Hypothalamus (tissue), 51 donors: ENCODE measurements at regions not wholly inside any gene's neighbourhood (a gene's known extent, or its start where the extent isn't known, plus 50 kb on each side); places are given as distances from the start of the nearest gene placed in this dataset.

Source experiments
- DNase-seq, 51 donors: peaks; one replicate each; lab custom pipeline; 2025; lab: John Stamatoyannopoulos, UW

DNA sequence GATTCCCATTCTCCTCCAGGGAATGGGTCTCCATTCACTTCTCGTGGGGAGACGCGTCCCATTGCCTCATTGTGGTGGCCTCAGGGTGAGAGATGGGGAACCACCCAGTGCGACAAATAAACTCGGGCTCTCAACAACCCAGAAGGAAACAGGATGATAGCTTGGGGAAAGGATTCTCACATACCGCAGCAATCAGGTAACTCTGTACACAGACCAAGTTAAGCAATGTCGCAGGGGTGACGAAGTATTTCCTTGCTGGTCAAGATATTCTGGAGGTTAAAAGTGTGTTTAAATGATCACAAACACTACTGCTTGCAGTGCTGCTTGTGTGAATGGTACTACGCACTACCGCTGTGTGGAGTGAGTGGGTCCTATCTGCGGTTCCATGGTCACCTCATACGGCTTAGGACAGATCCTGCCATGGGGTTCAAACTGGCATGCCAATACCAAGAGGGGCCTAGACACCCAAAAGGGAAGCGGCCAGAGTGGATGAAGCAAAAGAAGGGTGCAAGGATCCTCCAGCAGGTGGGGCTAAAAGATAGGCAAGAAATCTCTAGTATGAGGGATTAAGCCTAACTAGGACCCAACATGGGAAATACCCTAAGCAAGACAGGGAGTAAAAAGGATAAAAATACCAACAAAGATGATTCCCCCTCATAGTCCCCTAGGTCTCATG, 143.8 kb upstream of the TMEM106B start:
- peak in 15 of 51 donors; percentile 1 to 54 (median 16) for DNase-seq

DNA sequence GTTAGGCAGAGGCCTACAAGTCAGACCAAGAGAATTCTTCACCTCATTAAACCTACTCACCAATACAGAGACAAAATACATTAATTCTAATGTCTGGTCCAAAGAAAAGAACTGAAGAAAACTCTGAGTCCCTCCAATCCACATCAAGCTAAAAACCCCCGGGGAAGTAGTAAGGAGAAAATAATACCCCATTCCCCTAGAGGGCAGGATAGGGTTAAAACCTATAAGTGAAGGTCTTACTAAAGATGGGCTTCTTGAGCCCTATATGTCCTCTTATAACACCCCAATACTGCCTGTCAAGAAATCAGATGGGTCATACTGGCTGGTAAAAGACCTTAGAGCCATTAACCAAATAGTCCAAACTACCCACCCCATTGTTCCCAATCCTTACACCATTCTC, 141.3 kb upstream of the TMEM106B start:
- DNase-seq, result no peak

DNA sequence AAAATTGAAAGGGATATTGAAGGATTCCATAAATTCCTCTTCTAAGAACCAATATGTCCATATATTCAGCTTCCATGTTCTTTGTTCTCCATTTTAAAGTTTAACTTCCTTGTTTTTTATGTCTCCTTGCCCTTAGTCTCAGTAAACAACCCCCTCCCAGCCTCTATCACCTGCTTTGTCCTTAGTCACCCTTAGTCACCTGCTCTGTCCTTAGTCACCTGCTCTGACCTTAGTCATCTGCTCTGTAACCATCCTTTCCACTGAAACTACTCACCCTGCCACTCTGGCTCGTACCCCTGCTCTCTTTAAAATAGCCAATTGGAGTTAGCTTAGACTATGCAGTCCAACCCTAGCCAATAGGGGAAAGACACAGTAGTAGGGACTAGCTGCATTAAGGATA, 136.2 kb upstream of the TMEM106B start:
- no peak for DNase-seq

DNA sequence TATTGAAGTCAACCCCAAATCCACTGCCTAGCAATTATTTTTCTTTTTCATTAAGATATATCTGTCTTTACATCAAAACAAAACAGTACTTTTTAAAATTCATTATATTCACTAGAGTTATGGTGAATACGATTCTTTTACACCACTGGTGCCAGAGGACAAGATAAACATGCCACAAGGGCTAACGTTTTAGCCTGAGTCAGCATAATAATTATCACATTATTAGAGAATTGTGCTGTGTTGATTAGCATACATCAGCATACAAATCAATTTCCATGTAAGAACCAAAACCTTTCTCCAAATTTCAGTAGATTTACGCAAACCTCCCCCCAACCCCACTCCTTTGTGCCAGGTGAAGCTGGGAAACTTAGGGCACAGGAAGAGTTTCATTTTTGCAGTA, 131.1 kb upstream of the TMEM106B start:
- DNase-seq, result no peak

DNA sequence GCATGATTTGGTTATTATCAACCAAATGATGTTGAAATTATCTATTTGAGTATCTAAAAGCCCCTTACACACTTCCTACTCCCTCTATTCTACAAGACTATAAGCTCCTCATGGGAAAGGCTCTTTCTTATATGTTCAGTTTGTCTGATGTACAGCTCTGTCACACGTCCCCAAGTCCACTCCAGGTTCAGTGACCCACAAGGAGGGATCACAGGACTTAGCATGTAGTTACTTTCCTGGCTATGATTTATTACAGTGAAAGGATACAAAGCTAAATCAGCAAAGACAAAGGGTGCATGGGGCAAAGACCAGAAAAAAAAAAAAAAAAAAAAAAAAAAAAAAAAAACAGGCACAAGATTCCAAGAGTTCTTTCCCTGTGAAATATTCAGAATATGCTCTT, 125.6 kb upstream of the TMEM106B start:
- no peak for DNase-seq

DNA sequence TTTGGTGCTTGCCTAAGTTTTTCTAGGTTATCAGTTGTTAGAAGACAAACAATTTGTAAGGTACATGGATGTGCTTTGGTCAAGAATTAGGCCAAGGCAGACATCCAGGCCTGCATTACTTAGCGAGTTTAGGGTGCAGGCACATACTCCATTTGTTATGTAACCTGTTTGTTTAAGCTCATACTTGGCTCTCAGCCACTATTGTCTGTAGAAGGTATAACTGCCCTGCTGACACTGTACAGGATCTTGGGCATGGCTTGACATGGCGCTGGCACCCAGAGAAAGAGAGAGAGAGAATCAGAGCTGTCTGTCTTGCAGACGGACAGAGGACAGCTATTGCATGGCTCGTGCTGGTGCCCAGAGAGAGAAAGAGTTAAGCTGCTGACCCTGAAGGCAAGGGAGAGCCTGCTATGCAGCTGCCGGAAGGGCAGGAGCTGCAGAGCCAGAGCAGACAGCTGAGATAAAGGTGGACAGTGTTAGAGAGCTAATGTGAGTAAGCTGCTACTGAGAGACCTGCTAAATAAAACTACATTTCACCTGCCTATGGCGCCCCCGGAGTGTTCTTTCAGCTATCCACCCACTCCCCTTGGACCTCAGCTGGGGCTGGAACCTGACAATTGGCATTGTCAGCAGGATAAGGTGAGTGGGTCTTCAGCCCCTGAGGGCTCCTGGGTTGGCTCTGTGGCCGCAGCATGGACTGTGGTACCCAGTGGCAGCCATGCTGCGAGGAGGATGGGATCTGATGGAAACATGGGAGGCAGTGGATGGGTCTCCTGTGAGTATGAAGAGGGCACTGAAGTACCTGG, 120.9 kb upstream of the TMEM106B start:
- DNase-seq, result no peak

DNA sequence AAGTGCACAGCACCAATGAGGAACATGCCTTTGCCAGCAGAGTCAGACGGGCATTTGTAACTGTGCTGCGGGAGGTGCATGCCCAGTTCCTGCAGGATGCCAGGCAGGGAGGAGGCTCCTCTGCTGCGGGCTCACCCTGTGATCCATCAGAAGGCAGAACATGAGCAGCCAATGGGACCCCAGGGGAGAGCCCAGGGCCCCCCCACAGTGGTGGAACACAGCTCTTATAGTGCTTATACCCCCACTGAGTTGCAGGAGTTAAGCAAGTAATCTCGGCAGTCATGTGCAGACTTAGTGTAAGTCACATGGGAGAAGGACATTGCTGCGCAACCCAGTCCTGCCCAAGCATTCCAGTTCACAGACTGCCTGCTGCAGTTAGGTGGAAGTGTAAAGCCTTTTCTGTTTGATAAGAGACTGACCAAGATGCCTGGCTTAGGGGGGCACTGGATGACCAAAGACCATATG, 120.3 kb upstream of the TMEM106B start:
- DNase-seq, result no peak

DNA sequence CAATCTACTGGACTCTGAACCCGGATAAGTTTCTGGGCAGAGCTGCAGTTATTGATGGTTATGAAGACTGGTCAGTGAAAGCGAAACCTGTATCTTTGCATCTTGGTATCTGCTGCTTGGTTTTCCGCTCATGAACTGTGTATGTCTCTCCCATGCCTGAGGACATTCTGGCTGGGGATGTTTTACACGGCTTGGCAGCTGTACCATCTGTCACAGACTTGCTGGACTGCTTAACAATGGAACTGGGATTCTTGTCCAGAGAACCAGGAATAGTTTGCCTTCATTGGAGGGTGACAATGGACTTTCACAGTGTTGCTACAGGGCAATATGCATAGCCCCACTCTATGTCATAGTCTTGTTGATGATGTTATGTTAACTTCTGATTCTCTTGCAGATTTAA, 119.9 kb upstream of the TMEM106B start:
- DNase-seq, result no peak

DNA sequence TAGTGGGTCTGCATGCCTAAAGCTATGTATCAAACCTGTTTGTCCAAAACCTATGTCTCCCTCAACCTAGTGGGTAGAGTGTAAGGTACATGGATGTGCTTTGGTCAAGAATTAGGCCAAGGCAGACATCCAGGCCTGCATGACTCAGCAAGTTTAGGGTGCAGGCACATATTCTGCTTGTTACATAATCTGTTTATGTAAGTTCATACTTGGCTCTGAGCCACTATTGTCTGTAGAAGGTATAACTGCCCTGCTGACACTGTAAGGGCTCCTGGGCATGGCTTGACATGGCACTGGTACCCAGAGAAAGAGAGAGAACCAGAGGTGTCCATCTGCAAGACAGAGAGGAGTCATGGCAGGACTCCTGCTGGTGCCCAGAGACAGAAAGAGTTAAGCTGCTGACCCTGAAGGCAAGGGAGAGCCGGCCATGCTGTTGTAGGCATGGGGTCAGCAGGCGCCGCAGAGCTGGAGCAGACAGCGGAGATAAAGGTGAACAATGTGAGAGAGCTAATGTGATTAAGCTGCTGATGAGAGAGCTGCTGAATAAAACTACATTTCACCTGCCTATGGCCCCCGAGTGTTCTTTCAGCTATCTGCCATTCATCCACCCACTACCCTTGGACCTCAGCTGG, 118.5 kb upstream of the TMEM106B start:
- no peak for DNase-seq

DNA sequence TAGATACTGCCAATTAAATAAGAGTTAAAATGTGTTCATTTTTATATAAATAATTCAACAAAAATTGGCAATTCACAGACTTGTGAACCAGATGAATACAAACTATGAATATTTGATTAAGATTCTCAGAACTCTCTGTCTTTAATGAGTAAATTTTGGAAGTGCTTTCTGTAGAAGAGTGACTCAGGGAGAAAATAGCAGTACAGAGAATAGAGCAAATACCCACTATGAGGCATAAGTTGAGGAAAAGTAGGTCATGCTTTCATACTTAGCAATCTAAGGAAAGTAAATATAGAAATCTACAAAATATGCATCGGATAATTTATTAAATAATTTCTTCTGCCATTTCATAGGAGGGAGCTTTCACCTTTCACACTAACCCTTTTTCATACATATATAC, 117.7 kb upstream of the TMEM106B start:
- no peak for DNase-seq

DNA sequence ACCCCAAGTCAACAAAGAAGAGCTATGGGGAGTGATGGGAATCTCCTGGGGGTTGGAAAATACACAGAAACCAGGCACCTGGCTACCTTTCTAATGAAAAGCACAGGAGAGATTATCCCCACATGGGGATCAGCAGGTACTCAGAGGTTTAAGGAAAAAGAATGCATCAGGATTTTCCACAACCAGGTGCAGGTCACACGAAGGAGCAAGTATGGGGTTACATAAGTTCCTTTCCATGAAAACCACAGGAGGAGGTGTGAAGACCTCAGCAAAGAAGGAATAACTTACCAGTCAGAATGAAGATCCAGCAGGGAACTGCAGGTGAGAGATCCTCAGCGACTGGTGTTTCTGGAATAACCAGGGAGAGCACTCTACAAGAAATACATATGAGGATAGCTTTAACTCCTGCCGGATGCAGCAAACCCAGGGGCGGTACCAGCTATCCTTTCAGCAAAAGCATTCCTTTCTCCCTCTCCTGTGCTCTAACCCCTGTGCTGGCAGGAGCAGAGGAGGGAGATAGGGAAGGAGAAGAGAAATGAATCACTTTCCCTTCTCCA, 116.7 kb upstream of the TMEM106B start:
- DNase-seq, result no peak

DNA sequence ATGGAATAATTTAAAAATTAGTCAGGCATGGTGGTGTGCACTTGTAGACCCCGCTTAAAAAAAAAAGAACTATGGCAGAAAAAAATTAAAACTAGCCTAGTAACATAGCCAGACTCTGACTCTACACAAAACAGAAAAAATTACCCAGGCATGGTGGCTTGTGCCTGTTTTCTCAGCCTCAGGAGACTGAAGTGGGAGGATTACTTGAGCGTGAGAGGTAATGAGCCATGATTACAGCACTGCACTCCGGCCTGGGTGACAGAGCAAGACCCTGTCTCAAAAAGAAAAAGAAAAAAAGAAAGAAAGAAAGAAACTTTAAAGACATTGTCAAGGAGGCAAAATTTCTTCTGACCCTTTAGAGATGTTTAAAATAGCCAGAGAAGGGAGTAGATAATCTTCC, 109.0 kb upstream of the TMEM106B start:
- DNase-seq, result no peak

DNA sequence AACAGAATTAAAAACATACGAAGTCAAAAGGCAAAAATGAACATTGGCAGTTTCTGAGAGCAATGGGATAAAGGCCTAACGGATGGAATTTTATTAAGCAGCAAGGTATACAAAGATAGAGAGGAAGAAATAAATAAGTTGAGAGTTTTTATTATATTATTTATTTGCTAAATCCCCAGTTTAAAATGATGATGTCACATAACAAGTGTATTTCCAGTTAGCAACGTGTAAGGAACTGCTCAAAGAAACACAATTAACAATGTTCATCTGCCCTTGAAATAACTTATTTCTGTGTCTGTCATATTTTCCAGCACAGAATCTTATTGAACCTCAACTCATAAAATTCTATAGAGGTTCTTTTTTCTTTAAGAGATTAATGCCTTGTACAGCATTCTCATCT, 108.6 kb upstream of the TMEM106B start:
- DNase-seq, result no peak

DNA sequence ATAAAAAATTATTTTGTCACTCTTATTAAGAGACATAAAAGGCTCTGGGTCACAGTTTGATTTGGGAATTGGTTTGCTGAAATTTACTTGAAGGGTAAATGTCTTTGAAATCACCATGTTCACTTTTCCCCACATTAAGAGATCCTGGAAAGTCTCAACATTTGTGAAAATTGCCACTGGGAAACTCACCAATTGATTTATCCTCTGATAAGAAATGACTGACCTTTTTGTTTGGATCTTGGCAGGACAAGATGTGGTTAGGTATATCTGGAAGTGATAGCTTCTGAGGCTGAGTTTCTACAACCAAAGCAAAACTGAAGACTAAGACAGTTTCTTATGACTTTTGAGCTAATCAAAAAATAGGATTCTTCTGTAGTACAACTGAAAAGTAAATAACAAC, 107.1 kb upstream of the TMEM106B start:
- no peak for DNase-seq

DNA sequence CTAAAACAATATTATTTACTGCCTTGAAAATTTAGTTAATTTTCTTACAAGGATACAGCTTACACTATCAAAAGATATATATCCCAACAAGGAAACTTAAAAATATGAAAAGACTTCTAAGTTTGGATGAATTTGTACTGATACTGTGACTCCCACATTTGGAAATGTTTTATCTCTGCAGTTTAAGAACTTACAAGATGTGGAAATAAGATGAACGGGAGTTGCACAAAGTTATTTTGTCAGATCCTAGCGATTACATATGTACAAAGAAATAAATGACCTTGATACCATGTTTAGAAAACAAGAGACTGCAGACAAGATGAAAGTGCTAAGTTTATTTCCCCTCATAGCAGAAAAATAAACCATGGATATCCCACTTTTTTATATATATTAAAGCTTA, 103.7 kb upstream of the TMEM106B start:
- no peak for DNase-seq

DNA sequence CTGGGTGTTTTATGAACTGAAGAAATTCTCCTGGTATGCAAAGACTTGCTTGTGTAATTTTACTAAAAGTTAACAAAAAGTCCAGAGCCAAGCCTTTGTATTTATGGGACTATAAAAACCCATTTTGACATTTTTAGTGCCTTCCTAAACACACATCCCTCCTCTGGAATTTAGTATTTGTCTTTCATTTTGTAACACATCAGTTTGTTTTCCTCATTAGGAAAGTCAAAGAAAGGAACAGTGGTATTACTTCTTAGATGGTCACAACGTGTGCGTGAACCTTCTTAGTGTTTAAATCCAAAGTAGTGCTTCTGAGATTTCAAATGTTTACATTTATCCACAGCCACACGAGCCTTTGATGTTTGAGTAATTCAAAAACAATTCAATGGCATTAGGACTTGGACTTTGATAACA, 103.2 kb upstream of the TMEM106B start:
- DNase-seq, result no peak

DNA sequence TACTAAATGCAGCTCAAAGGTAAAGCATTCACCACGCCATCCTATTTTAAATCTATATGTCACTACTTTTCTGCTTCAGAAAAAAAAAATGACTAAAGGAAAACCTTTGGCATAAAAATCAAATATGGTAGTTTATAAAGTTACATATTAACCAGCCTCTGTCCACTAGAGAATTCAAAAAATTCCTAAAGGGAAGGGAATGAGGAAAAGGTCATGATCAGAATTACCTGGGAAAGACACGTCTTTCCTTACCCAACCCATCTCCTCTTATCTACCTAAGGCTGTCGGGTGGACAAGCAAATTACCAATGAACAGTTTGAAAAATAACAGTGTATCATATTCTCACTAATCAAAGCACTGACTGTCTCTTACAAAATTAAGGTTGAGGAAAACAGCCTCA, 100.7 kb upstream of the TMEM106B start:
- no peak for DNase-seq

DNA sequence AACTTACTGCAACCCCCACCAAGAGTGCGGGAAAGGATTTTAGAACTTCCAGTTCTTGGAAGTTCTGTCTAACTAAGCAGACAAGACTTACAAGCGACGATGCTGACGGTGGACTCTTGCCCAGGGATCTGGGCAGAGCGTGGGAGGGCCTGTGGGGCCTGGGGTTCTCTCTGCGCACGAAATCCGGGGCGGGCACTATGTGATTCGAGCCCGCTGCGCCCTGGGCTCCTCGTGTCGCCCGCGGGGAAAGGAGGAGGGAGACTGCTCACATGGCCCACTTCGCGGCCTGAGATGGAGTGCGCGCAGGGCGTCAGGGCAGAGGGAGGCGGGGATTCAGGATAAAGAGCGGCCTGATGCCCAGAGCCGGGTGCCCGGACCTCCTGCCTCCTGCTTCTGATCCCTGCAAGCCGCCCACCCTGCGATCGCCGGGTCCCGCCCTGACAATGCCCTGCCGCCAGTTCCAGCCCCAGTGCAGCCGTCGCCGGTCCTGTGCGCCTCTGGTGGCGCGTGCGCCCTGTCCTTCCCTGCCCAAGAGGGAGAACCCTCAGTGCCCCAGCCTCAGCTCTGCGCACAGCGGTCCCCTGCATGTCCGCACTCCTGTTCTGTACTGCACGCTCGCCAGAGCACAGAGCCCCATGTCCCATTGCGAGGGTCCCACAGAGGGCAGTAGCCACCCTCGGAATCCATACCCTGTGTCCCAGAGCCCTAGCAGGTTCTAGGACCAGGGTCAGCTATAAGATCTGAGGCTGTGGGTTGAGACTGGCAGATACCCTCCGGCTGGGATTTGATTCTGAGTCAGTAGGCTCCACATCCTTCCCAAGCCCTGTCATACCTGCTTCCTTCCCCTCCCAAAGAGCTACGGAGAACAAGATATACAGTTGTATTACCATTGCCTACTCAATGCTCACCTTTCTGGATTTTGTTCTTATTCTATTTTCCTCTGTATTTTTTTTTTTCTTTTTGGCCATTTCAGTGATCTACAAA, 99.4 kb upstream of the TMEM106B start:
- peak in 39 of 51 donors; percentile 3 to 72 (median 52) for DNase-seq

DNA sequence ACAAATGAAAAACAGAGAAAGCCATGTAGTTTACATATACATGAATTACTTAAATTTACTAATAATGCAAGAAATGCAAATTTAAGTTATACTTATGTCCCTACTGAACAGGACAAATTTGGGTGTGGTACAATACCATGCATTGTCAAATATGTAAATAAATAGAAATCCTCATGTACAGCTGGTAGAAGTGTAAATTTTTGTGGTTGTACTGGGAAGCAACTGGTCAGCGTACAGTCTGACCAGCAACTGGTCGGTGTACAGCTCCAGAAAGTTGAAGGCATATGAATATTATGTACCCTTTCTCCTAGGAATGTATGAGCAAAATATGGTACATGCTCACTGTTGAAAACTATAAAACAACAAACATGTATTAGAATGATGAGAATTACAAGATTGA, 93.9 kb upstream of the TMEM106B start:
- no peak for DNase-seq

DNA sequence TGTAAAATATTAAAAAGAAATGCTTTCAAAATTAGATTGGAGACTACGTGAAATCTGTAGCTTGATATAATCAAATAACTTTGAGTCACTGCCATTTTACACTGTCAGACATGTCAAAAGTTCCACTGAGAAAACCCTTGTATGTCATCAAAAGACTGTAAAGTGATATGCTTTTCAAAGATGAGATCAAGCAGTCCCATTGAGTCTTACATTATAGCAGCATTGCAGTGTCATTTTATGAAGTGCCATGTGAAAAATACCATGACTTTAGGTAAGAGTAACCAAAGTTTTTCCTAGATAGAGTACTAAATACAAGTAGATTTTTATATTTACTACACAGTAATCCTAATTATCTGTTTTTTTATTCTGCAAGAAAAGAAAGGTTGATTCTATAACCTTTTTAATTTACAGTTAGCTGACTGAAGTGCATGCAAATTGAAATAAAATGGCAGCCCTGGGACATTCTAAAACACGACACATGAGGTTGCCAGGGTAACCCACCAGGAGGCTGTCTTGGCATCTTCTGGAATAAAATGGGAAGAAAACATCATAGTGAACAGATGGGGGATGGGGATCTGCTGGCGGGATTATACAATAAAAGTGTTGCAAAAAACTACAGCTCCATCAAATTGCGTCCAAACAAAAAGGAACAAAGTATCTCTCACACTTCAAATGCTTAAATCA, 91.3 kb upstream of the TMEM106B start:
- DNase-seq, result peak in 12 of 51 donors; percentile 0 to 22 (median 2)
